Stimulated activated CD4-positive, alpha-beta T cell treated with anti-CD3 and anti-CD28 coated beads, TNF-alpha, amount 100 ng/mL, for 24 hours (primary cell): ENCODE measurements at regions not wholly inside any gene's neighbourhood (a gene's known extent, or its start where the extent isn't known, plus 50 kb on each side); places are given as distances from the start of the nearest gene placed in this dataset.
"Not testable (repeated sequence)": the region's sequence is repeated elsewhere in the genome, so short reads cannot be mapped to it uniquely, and the experiment has no call there.

Experiments used
- DNase-seq, 3 experiments: peaks; one replicate each; pipeline ENCODE4 v3.0.0-alpha.2; 2020; ENCODE audit warnings: low read depth in 3 of 3

DNA sequence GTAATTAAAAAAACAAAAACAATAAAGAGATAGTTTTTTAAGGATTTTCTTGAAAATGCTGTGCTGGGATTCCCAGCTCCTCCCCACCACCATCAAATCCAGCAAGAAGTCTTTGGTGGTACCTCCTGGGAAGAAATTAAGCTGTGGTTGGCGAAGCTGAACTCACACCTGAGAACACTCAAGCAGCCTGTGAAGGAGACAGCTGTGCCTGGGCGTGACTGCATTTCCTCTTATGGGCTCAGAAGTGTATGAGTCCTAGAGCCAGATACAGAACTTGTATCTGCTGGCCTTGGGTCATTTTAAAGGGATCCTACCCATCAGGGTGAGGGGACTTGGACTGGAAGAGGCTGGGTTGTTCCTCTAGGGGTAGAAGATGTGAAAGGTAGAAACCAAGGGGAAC lies 561.2 kb upstream of the SGCD start:
- DNase-seq = no peak

DNA sequence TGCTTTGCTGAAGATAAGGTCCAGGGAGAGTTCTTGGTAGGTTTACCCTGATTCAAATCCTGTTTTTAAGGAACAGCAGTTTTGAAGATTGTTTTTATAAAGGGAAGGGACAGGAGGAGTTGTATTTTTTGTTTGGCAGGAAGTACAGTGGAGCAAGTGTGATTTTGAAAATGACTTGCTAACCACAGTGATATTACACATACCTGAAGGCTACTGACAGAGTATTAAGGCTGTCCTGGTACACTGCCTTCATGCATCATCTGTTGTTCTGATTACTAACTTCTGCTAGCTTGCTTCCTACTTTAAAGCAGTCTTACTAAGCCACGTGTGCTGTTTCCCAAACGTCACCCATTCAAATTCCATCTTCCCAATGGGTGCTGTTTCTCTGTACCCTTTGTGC lies 559.5 kb upstream of the SGCD start:
- no peak for DNase-seq

DNA sequence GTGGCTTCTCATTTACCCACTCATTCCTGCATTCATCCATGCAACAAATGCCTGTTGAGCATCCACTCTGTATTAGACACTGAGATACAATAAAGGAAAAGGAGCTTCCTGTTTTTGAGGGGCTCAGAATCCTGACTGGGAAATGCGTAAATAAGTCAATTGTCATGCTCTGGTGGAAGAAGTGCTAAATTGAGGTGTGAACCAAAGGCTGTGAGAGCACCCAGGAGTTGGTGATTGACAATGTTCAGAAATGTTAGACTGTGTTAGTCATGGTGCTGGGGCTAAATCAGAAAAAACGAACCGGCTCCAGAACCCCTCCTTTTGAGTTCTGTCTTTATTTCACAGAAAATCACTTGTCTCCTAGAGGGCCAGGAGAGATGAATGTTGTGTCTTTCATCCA lies 558.6 kb upstream of the SGCD start:
- no peak for DNase-seq

DNA sequence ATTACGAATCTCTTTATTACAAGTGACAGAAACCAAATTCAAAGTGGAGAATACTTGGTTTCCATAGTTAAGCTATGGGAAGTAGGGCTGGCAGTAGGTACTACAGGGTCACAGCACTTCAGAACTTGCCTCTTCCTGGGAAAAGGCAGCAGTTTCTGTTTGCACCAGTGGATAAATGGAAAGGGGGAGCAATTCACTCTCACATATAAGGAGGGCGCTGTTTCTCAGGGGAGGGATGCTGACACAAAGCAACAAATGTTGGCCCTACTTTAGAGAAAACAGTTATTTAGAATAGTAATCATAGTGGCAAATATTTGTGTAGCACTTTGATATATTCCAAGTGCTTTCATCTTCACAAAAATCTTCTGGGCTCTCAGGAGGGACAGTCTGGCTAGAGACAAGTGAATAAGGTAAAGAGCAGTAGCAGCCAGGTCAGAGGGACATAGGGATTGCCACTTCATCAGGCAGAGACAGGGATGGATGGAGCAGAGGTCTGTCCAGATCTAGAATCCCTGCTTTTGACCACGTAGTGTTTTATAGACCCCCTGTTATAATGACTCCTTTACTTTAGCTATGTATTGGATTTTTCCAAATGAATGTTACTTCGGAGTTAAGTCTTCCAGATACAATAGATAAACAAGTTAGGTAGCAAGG lies 554.8 kb upstream of the SGCD start:
- DNase-seq = no peak

DNA sequence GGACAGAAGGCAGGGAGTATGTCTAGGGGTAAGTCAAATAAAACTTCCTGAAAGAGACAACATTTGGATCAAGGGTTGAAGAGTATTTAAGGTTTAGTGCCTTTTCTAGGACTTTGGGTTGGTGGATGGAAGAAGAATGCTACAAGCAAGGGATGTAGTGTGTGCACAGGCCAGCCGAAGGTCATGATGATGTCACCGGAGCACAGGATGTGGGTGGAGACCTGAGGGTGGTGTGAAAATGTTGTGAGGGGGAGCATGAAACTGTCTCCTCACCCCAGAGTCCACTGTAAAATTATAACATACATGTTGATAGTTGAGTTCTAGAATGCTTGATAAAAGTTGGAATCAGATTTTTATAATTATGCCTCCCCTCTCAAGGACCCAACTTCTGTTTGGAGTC lies 553.3 kb upstream of the SGCD start:
- no peak for DNase-seq

DNA sequence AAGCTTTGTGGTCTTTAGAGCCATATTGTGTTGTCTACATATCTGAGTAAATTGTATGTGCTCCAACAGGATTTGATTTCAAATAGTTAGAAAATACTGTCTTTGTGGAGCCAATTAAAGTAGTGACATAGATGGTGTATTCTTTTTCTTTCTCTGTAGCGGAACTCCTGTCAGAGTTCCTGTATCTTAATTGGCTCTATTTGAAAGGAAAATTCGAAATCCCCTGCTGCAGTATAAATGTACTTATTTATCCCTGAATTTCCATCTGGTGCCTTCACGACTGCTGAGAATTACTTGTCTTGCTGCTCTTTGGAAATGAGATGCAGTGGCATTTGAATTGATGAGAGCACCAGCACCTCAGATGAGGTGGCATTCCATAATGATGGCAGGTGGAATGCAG lies 546.7 kb upstream of the SGCD start:
- no peak for DNase-seq

DNA sequence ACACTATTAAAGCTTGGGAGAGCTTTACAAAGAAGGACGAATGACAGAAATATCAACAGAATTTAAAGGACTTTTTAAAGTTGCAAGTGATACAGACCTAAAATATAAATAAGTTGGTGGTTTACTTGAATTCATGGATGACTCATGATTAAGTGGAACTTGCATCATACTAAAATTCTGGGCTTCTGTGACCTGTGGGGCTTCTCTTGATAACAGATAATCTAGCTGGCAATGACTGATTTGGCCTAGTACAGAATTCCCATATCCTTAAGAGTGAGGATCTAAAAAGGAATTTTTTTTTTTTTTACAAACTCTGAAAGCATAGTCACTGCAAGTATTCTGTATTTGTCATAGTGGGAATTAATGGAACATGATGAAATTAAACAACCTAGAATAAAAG lies 543.7 kb upstream of the SGCD start:
- DNase-seq = no peak

GRCh38 chr5:155783791-155784190 lies 543.2 kb upstream of the SGCD start:
- no peak for DNase-seq

DNA sequence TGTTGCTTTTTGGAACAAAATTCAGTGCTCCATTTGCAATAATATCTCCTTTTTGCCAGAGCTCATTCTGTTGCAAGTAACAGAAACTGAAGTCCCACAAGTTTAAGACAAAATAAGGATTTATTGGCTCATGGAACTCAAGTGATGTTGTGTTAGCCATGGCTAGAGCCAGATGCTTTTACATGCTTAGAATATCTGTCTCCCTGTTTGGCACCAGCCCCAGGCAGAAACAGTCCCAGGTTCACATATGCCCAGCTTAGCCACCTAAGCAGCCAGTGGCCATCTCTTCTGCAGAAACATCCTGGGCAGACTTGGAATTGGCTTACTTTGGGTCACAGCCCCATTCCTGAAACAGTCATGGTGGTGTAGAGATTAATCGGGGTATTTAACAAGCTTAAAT lies 540.9 kb upstream of the SGCD start:
- no peak for DNase-seq

DNA sequence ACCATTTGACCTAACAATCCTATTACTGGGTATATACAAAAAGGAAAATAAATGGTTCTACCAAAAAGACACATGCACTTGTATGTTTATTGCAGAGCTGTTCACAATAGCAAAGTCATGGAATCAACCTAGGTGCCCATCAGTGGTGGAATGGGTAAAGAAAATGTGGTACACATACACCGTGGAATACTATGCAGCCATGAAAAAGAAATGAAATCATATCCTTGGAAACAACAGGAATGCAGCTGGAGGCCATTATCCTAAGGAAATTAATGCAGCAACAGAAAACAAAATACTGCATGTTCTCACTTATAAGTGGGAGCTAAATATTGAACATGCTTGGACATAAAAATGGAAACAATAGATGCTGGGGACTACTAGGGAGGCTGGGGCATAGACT lies 534.1 kb upstream of the SGCD start:
- no peak for DNase-seq

GRCh38 chr5:155794795-155795194 lies 532.2 kb upstream of the SGCD start:
- no peak for DNase-seq

DNA sequence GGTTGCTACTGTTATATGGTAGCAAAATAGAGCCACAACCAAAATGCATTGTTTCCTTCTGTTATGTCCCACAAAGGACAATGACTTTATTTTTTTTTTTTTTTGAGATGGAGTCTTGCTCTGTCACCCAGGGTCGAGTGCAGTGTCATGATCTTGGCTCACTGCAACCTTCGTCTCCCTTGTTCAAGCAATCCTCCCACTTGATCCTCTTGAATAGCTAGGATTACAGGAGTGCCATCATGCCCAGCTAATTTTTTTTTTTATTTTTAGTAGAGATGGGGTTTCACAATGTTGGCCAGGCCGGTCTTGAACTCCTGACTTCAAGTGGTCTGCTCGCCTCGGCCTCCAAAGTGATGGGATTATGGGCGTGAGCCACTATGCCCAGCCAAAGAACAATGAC lies 527.7 kb upstream of the SGCD start:
- no peak for DNase-seq

- no peak for DNase-seq
Measured at GRCh38 chr5:155807884-155808576, 518.9 kb upstream of the SGCD start.

DNA sequence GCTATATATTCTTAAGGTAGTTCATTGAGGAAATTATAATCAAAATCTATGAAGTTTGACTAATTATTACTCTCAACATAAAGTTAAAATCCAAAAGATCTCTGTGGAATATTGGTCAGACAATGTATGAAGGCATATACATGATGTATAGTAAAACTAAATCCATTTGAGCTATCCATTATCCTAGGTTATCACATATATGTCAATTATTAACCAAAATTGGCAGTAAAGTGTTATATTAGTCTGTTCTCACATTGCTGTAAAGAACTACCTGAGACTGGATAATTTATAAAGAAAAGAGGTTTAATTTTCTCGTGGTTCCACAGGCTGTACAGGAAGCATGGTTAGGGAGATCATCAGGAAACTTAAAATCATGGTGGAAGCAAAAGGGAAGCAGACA lies 511.7 kb upstream of the SGCD start:
- DNase-seq = no peak

GRCh38 chr5:155822177-155822576 lies 504.8 kb upstream of the SGCD start:
- no peak for DNase-seq

GRCh38 chr5:155826611-155827507 lies 500.1 kb upstream of the SGCD start:
- no peak for DNase-seq

DNA sequence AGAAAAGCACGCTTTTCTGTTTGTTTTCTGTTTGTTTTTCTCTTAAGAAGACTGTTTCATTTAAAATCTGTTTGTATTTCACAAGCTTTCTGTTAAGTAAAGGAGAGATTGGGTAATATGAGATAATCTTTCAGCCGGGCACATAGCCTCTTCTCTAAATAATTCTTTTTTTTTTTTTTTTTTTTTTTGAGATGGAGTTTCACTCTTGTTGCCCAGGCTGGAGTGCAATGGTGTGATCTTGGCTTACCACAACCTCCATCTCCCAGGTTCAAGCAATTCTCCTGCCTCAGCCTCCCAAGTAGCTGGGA lies 499.5 kb upstream of the SGCD start:
- DNase-seq = not testable (repeated sequence)

DNA sequence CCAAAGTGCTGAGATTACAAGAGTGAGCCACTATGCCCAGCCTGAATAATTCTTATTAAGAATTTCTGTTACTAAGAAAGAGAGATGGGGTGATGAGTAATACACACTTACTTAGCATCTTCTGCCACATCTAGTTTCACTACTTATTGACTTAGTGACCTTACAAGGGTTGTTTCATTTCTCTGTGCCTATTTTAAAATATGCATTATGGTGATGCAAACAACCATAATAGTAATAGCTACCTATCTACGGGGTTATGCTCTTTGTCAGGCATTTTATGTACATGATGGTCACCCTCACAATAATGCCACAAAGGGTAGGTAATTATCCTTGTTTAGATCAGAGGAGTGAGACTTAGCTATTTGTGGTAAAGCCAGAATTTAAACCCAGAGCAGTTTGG lies 499.0 kb upstream of the SGCD start:
- DNase-seq = no peak

GRCh38 chr5:155831491-155831890 lies 495.5 kb upstream of the SGCD start:
- no peak for DNase-seq

DNA sequence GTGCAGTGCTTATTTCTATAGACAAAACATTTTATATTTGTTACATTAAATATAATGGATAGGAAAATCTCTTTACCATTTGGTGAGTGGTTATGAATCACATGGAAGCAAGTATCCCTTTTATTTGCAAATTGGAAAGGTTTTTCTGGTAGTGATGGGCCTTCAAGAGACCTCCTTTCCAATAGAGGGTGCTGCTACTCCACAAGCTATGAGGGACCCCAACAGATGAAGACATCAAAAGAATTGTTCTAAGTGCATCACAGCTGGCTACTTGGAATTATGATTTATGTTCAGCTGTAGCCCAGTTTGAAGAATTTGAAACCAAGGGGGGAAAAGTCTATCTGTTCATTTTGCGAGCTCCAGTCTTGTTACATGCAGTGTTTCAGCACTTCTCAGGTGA lies 493.7 kb upstream of the SGCD start:
- no peak for DNase-seq

- DNase-seq = no peak
Measured at GRCh38 chr5:155834271-155834975, 492.5 kb upstream of the SGCD start.

DNA sequence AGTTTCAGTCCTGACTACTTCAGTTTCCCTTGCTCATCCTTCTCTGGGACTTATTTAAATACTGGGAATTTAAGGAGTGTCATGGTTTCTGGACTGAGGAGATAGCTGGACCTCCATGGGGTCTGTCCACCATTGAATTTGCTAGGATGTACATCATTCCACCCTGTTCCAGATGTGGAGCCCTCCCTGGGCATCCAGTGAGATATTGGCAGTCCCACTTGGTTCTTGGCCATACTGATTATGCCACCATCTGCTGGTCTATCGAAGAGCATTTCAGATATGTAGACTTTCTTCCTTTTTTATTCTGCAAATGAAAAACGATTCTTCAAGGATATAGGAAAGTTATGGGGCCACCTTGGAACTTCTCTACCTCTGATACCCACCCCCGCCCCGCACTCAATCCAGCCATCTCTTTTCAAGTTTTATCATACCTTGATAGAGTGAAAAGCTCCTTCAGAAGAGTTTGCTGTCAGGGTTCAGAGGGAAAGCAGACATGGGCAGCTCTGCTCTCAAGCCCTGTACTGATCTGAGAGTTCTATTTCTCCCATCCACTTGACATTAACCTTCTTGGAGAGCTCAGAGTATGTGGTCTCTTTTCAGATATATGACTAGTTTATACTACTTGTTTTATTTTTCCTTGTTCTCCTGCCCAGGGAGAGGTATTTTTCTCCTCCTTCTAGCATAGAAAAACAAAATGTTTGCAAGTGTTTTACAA lies 490.7 kb upstream of the SGCD start:
- DNase-seq = no peak
